DND-41 (cell line): ENCODE measurements at regions not wholly inside any gene's neighbourhood (a gene's known extent, or its start where the extent isn't known, plus 50 kb on each side); places are given as distances from the start of the nearest gene placed in this dataset.

Source experiments
- EZH2 ChIP-seq: IDR thresholded peaks from 3 replicates; pipeline ENCODE4 v1.6.1; 2012; ENCODE audit warnings: borderline replicate concordance, low read depth, mild to moderate bottlenecking, moderate library complexity, low read length, inconsistent platforms; ENCODE audit not compliant: severe bottlenecking
- TF ChIP-seq, protein P1 (sequence below): IDR thresholded peaks from 2 replicates; pipeline ENCODE4 v1.5.1; 2012; ENCODE audit warnings: borderline replicate concordance, low read length, moderate library complexity, mild to moderate bottlenecking; ENCODE audit not compliant: poor library complexity, severe bottlenecking; ENCODE audit errors: extremely low read depth

GRCh38 chr3:178084938-178085816, 451.1 kb upstream of the KCNMB2 start:
- TF ChIP-seq, protein P1, sequence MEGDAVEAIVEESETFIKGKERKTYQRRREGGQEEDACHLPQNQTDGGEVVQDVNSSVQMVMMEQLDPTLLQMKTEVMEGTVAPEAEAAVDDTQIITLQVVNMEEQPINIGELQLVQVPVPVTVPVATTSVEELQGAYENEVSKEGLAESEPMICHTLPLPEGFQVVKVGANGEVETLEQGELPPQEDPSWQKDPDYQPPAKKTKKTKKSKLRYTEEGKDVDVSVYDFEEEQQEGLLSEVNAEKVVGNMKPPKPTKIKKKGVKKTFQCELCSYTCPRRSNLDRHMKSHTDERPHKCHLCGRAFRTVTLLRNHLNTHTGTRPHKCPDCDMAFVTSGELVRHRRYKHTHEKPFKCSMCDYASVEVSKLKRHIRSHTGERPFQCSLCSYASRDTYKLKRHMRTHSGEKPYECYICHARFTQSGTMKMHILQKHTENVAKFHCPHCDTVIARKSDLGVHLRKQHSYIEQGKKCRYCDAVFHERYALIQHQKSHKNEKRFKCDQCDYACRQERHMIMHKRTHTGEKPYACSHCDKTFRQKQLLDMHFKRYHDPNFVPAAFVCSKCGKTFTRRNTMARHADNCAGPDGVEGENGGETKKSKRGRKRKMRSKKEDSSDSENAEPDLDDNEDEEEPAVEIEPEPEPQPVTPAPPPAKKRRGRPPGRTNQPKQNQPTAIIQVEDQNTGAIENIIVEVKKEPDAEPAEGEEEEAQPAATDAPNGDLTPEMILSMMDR: no peak
- TF ChIP-seq EZH2: no peak
